ENCODE measurements at regions not wholly inside any gene's neighbourhood (a gene's known extent, or its start where the extent isn't known, plus 50 kb on each side); places are given as distances from the start of the nearest gene placed in this dataset.

DNA sequence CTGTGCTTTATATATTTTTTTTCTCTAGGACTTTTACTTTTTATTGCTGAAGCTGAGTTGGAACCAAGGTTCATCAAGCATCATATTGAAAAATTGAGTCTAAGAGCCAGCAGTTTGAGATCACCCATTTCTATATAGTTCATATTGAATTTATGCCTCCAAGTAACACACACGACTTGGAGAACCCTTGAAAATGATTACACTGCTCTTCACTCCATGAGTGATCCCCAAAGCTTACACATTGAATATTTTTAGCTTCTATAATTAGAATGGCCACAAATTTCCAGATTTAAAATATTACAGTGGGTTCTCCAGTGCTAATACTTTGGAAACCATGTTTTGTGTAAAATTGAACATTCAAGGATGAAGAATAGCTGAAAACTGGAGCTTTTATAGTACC is 144.4 kb upstream of the SLC4A4 start:
- no peak for TF ChIP-seq BACH1 (IDR thresholded peaks at IDR 0.05; ENCODE audit: low read length)
- TF ChIP-seq, protein P1, sequence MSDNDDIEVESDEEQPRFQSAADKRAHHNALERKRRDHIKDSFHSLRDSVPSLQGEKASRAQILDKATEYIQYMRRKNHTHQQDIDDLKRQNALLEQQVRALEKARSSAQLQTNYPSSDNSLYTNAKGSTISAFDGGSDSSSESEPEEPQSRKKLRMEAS (IDR thresholded peaks at IDR 0.05) = no peak
- no peak for TF ChIP-seq TEAD4 (IDR thresholded peaks at IDR 0.05; ENCODE audit: low read depth, low read length)
- no peak for TF ChIP-seq SAP30 (IDR thresholded peaks at IDR 0.05; ENCODE audit: insufficient read depth, insufficient replicate concordance, low read length)
- TF ChIP-seq JUND (IDR thresholded peaks at IDR 0.05; ENCODE audit: low read length) = no peak
- no peak for TF ChIP-seq YY1 (IDR thresholded peaks at IDR 0.05; ENCODE audit: low read depth, low read length)
- TF ChIP-seq, protein P2, sequence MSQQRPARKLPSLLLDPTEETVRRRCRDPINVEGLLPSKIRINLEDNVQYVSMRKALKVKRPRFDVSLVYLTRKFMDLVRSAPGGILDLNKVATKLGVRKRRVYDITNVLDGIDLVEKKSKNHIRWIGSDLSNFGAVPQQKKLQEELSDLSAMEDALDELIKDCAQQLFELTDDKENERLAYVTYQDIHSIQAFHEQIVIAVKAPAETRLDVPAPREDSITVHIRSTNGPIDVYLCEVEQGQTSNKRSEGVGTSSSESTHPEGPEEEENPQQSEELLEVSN (IDR thresholded peaks at IDR 0.05) = no peak
- TF ChIP-seq HDAC2 (IDR thresholded peaks at IDR 0.05; ENCODE audit: borderline replicate concordance in 1 of 2, low read depth in 2 of 2, low read length in 2 of 2) = no peak
- TF ChIP-seq, protein P3, sequence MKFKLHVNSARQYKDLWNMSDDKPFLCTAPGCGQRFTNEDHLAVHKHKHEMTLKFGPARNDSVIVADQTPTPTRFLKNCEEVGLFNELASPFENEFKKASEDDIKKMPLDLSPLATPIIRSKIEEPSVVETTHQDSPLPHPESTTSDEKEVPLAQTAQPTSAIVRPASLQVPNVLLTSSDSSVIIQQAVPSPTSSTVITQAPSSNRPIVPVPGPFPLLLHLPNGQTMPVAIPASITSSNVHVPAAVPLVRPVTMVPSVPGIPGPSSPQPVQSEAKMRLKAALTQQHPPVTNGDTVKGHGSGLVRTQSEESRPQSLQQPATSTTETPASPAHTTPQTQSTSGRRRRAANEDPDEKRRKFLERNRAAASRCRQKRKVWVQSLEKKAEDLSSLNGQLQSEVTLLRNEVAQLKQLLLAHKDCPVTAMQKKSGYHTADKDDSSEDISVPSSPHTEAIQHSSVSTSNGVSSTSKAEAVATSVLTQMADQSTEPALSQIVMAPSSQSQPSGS (IDR thresholded peaks at IDR 0.05; ENCODE audit: low read length) = no peak
- no peak for TF ChIP-seq CBX8 (IDR thresholded peaks at IDR 0.05; ENCODE audit: borderline replicate concordance, low read depth, low read length)
- ChIA-PET CTCF (ENCODE audit: partially characterized antibody) (interaction anchor here (0.7 to 2.9 kb wide), 5 partner anchors 9 to 411 kb away, joined by 3 to 16 read pairs (median 6); no protein-coding TSS in a partner anchor), POLR2A (ENCODE audit: partially characterized antibody) (interaction anchor here (0.9 kb wide), 1 partner anchor 8 kb away, joined by 3 read pairs; no protein-coding TSS in a partner anchor)
- Histone ChIP-seq H3K27me3 (replicated peaks in 1 of 4; ENCODE audit: control insufficient read depth in 3 of 4, extremely low read depth in 1 of 4, insufficient read depth in 3 of 4, low read length in 3 of 4) (no peaks in the 10 kb centered on the region), H2BK15ac (ENCODE audit: low read length) (no peak overlapping the region), H2BK5ac (ENCODE audit: low read depth, low read length) (no peak overlapping the region), H2BK12ac (ENCODE audit: low read depth, low read length) (no peak overlapping the region), H2AK5ac (ENCODE audit: low read depth, low read length) (no peak overlapping the region), H2BK120ac (replicated peaks; ENCODE audit: low read depth, low read length) (no peak overlapping the region), H3K27ac (ENCODE audit: low read depth, low read length) (no peak overlapping the region), H3K79me1 (ENCODE audit: low read depth, low read length) (no peaks in the 10 kb centered on the region), H3K4me2 (ENCODE audit: insufficient read depth in 1 of 2, low read depth in 2 of 2, low read length in 2 of 2) (no peak overlapping the region), H4K5ac (ENCODE audit: insufficient read length, low read depth, low read length) (no peak overlapping the region), H3K4me1 (replicated peaks in 1 of 4; ENCODE audit: control insufficient read depth in 3 of 4, insufficient read depth in 4 of 4, low read length in 3 of 4) (peaks cover 0 to 5% (median 0%) of the 10 kb centered on the region in 4 experiments; a peak in 3 of 7 replicates), H3K18ac (ENCODE audit: extremely low read depth, low read length) (no peak overlapping the region), H3K4ac (replicated peaks; ENCODE audit: insufficient read length, low read depth, low read length) (no peak overlapping the region), H4K91ac (replicated peaks; ENCODE audit: insufficient read length, low read length) (no peak overlapping the region), H3K56ac (replicated peaks; ENCODE audit: insufficient read length, low read depth, low read length) (no peak overlapping the region), H3K9me3 (ENCODE audit: insufficient read depth in 2 of 2, low read depth in 1 of 2, low read length in 1 of 2) (no peaks in the 10 kb centered on the region), H3K4me3 (ENCODE audit: extremely low read depth in 1 of 4, insufficient read depth in 2 of 4, low read depth in 3 of 4, low read length in 4 of 4) (no peak overlapping the region), H3K23me2 (ENCODE audit: low read depth, low read length) (no peaks in the 10 kb centered on the region), H3K36me3 (ENCODE audit: control insufficient read depth in 2 of 4, insufficient read depth in 4 of 4, low read length in 3 of 4) (no peaks in the 10 kb centered on the region), H2BK20ac (ENCODE audit: low read length) (no peak overlapping the region), H3K23ac (ENCODE audit: insufficient read length) (no peak overlapping the region), H2AFZ (ENCODE audit: low read length) (no peak overlapping the region), H4K8ac (ENCODE audit: extremely low read depth, insufficient read depth, low read length) (no peak overlapping the region), H3K79me2 (ENCODE audit: control insufficient read depth in 1 of 2, insufficient read depth in 2 of 2, low read length in 2 of 2) (no peaks in the 10 kb centered on the region), H4K20me1 (replicated peaks in 1 of 2; ENCODE audit: control insufficient read depth in 1 of 2, insufficient read depth in 2 of 2, low read length in 2 of 2) (no peaks in the 10 kb centered on the region), H3K14ac (ENCODE audit: insufficient read length) (no peak overlapping the region), H3K9ac (replicated peaks in 1 of 4; ENCODE audit: extremely low read depth in 1 of 4, low read depth in 3 of 4, low read length in 3 of 4) (no peak overlapping the region)
- no peak for FAIRE-seq
- DNase-seq (ENCODE audit: low read depth in 1 of 2, low spot score in 2 of 2) = no peak
- 87% methylated on average over 1 of the region's 1 CpG; no CpG with 5 or more reads in 1 of the 2 experiments for WGBS, 2 experiments (ENCODE audit: extremely low coverage in 1 of 2, insufficient coverage in 1 of 2, insufficient read length in 1 of 2, insufficient replicate concordance in 2 of 2, low coverage in 1 of 2, low lambda C conversion rate in 2 of 2, missing lambda C conversion rate in 1 of 2)
